NCI-H2227 (cell line): ENCODE measurements at regions not wholly inside any gene's neighbourhood (a gene's known extent, or its start where the extent isn't known, plus 50 kb on each side); places are given as distances from the start of the nearest gene placed in this dataset.

Experiments
- DNase-seq: peaks from one replicate; lab custom pipeline; 2025; ENCODE audit not compliant: unreplicated experiment; lab: John Stamatoyannopoulos, UW

- DNase-seq = no peak
Measured at GRCh38 chr6:14063756-14064155, 53.8 kb upstream of the CD83 start.

DNA sequence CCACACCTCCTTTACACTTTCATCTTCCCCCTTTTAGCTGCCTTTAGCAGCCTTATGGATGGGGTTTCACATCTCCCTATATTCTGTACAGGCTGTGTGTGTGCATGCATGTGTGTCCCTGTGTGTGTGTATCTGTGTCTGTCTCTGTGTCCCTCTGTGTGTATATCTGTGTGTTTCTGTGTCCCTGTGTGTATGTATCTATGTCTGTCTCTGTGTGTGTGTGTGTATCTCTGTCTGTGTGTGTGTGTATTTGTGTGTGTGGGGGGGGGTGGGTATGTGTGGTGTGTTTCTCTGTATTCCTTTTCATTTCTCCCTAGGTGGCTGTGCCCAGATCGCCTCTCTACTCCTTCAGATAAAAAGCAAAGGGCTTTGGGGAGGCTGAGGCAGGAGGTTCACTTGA, 52.2 kb upstream of the CD83 start:
- no peak for DNase-seq

DNA sequence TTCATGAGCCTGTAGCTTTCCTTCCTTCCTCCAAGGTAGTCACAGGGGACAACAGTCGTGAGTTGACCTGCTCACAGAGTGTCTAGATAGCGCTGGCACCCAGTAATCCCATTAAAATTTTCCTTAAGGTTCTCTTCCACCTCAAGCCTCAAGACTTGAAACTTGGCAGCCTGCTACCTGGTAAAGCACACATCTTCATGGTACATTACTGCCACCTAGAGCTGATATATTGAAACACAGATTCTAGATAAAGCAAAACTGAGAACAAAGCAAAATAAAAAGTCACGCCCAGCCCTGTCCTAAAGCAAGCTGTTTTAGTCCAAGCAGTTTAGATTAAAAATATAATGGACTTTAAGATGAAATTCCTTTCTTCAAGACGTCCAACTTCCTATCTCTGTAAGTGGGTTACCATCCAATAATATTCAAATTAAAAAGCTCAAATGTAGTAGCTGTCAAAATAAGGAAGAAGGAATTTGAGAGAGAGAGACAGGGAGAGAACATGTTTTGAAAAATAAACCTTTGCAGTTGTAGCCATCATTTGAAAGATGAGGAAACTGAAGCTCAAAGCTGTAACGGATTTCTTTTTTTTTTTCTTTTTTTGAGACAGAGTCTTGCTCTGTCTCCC, 50.7 kb upstream of the CD83 start:
- peak; percentile 78 for DNase-seq

DNA sequence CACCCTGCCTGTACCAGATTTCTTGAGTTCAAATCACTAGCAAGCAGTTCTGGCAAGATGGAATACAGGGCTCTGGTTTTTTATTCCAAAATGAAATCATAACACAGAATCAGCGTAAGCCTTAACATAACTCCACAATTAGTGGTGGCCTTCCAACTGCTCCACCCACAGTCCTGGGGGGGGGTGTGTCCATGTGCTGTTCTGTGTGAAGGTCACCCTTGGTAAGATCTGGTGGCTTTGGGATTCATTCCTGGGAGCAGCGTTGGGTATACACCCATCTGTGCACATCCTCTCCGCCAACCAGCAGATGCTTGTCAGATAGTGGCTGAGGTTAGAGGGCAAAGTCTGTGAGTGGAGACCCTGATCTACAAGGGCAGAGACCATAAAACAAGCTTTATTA, 49.9 kb upstream of the CD83 start:
- no peak for DNase-seq
